Activated CD8-positive, alpha-beta T cell treated with anti-CD3 and anti-CD28 coated beads for 36 hours (primary cell): ENCODE measurements at regions not wholly inside any gene's neighbourhood (a gene's known extent, or its start where the extent isn't known, plus 50 kb on each side); places are given as distances from the start of the nearest gene placed in this dataset.
"Not testable (repeated sequence)": the region's sequence is repeated elsewhere in the genome, so short reads cannot be mapped to it uniquely, and the experiment has no call there.

Source experiments
- ATAC-seq: fragments of 200-7000 bp; cut with Tn5 transposase; one replicate; pipeline ENCODE4 v1.10.0; 2021; ENCODE audit warnings: mild to moderate bottlenecking, moderate library complexity
- CTCF ChIA-PET: fragments of 350-600 bp; sonication (Branson Sonifier 250); formaldehyde crosslinking; loops from one replicate; lab custom pipeline; 2021; ENCODE audit warnings: antibody characterized with exemption; lab: Charles Lee
- POLR2A ChIA-PET: fragments of 350-600 bp; sonication (Branson Sonifier 250); formaldehyde crosslinking; loops from one replicate; lab custom pipeline; 2021; ENCODE audit warnings: antibody characterized with exemption; lab: Charles Lee
- DNase-seq: peaks from one replicate; pipeline ENCODE4 v3.0.0-alpha.2; 2020
- H3K27ac Mint-ChIP-seq: one replicate; pipeline ENCODE4 v1.8.0; 2021; ENCODE audit warnings: mild to moderate bottlenecking, mixed read lengths
- H3K27me3 Mint-ChIP-seq: one replicate; pipeline ENCODE4 v1.8.0; 2021; ENCODE audit warnings: mixed read lengths
- H3K36me3 Mint-ChIP-seq: one replicate; pipeline ENCODE4 v1.8.0; 2021; ENCODE audit warnings: low read depth, mixed read lengths
- H3K4me1 Mint-ChIP-seq: one replicate; pipeline ENCODE4 v1.8.0; 2021; ENCODE audit warnings: low read depth, mixed read lengths
- H3K4me3 Mint-ChIP-seq: one replicate; pipeline ENCODE4 v1.8.0; 2021; ENCODE audit warnings: mild to moderate bottlenecking, moderate library complexity, mixed read lengths
- H3K9me3 Mint-ChIP-seq: one replicate; pipeline ENCODE4 v1.8.0; 2021; ENCODE audit warnings: mixed read lengths
- CTCF ChIP-seq: fragments of 200-600 bp; IDR thresholded peaks from one replicate; pipeline ENCODE4 v1.8.0; 2022; ENCODE audit warnings: antibody characterized with exemption, mild to moderate bottlenecking
- intact Hi-C: fragments of 100-400 bp; cut with micrococcal nuclease; formaldehyde crosslinking; loops from one replicate; pipeline ENCODE4 v1.10.0; 2022

GRCh38 chr12:131625966-131626722, 84.7 kb upstream of the SFSWAP start:
- H3K27me3 Mint-ChIP-seq, DNase-seq, H3K27ac Mint-ChIP-seq, POLR2A ChIA-PET, H3K36me3 Mint-ChIP-seq, ATAC-seq, H3K4me3 Mint-ChIP-seq, H3K4me1 Mint-ChIP-seq, intact Hi-C loops, CTCF ChIA-PET, H3K9me3 Mint-ChIP-seq: not testable (repeated sequence)

GRCh38 chr12:131627151-131628022, 83.5 kb upstream of the SFSWAP start:
- H3K4me1 Mint-ChIP-seq, ATAC-seq, POLR2A ChIA-PET, CTCF ChIA-PET, H3K27me3 Mint-ChIP-seq, intact Hi-C loops, H3K36me3 Mint-ChIP-seq, H3K9me3 Mint-ChIP-seq: not testable (repeated sequence)
- peak overlapping the region; percentile 72 for H3K27ac Mint-ChIP-seq
- peak overlapping the region; percentile 52 for H3K4me3 Mint-ChIP-seq
- DNase-seq = peak; percentile 39

- Mint-ChIP-seq H3K4me3 (peak overlapping the region; percentile 52), H3K36me3 (peaks cover 2% of the 10 kb centered on the region), H3K27ac (peak overlapping the region; percentile 72), H3K9me3 (peaks cover 3% of the 10 kb centered on the region), H3K27me3 (peaks cover 2% of the 10 kb centered on the region), H3K4me1 (peaks cover 2% of the 10 kb centered on the region)
- CTCF ChIA-PET = no interaction called here
- no peak for TF ChIP-seq CTCF
- no peak for ATAC-seq
- DNase-seq = no peak
- intact Hi-C loops = no loop called here
- POLR2A ChIA-PET = no interaction called here
These were observed 82.7 kb upstream of the SFSWAP start for GRCh38 chr12:131628023-131628740.

- TF ChIP-seq CTCF = no peak
- ATAC-seq (no peak), DNase-seq (no peak)
- POLR2A ChIA-PET = no interaction called here
- Mint-ChIP-seq H3K4me3 (no peak overlapping the region), H3K27me3 (peaks cover 2% of the 10 kb centered on the region), H3K4me1 (peaks cover 2% of the 10 kb centered on the region), H3K36me3 (peaks cover 2% of the 10 kb centered on the region), H3K9me3 (peaks cover 3% of the 10 kb centered on the region), H3K27ac (no peak overlapping the region)
- intact Hi-C loops = no loop called here
- CTCF ChIA-PET = no interaction called here
These were observed 82.0 kb upstream of the SFSWAP start for GRCh38 chr12:131628766-131629448.

GRCh38 chr12:131631230-131631629, 79.7 kb upstream of the SFSWAP start:
- peaks cover 2% of the 10 kb centered on the region for H3K4me1 Mint-ChIP-seq
- H3K36me3 Mint-ChIP-seq = peaks cover 2% of the 10 kb centered on the region
- DNase-seq (no peak), ATAC-seq (no peak)
- H3K27me3 Mint-ChIP-seq = peaks cover 14% of the 10 kb centered on the region
- intact Hi-C loops = no loop called here
- POLR2A ChIA-PET = no interaction called here
- no peak overlapping the region for H3K4me3 Mint-ChIP-seq
- CTCF ChIA-PET = no interaction called here
- no peak overlapping the region for H3K27ac Mint-ChIP-seq
- no peak for TF ChIP-seq CTCF
- H3K9me3 Mint-ChIP-seq = peaks cover 2% of the 10 kb centered on the region

GRCh38 chr12:131631889-131632651, 78.8 kb upstream of the SFSWAP start:
- H3K27ac Mint-ChIP-seq, POLR2A ChIA-PET, CTCF ChIA-PET, DNase-seq, H3K4me1 Mint-ChIP-seq, H3K9me3 Mint-ChIP-seq, H3K36me3 Mint-ChIP-seq, intact Hi-C loops, H3K4me3 Mint-ChIP-seq, ATAC-seq: not testable (repeated sequence)
- H3K27me3 Mint-ChIP-seq = peaks cover 14% of the 10 kb centered on the region

GRCh38 chr12:131632652-131633023, 78.3 kb upstream of the SFSWAP start:
- H3K4me3 Mint-ChIP-seq, ATAC-seq, H3K36me3 Mint-ChIP-seq, H3K4me1 Mint-ChIP-seq, H3K9me3 Mint-ChIP-seq, DNase-seq, intact Hi-C loops, H3K27ac Mint-ChIP-seq, POLR2A ChIA-PET, CTCF ChIA-PET: not testable (repeated sequence)
- peaks cover 13% of the 10 kb centered on the region for H3K27me3 Mint-ChIP-seq

- H3K4me1 Mint-ChIP-seq, intact Hi-C loops, POLR2A ChIA-PET, H3K27ac Mint-ChIP-seq, H3K36me3 Mint-ChIP-seq, DNase-seq, H3K4me3 Mint-ChIP-seq, ATAC-seq, H3K9me3 Mint-ChIP-seq, CTCF ChIA-PET: not testable (repeated sequence)
- peaks cover 14% of the 10 kb centered on the region for H3K27me3 Mint-ChIP-seq
These were observed 77.3 kb upstream of the SFSWAP start for GRCh38 chr12:131633610-131634009.
